Endothelial cell (in vitro differentiated cells): ENCODE measurements at regions not wholly inside any gene's neighbourhood (a gene's known extent, or its start where the extent isn't known, plus 50 kb on each side); places are given as distances from the start of the nearest gene placed in this dataset.

Source experiments
- DNase-seq: peaks from one replicate; pipeline ENCODE4 v3.0.0; 2021; ENCODE audit warnings: low spot score
- H3K27ac Mint-ChIP-seq: one replicate; pipeline ENCODE4 v1.8.0; 2021; ENCODE audit warnings: mixed read lengths, inconsistent platforms; ENCODE audit not compliant: unreplicated experiment
- H3K27me3 Mint-ChIP-seq: one replicate; pipeline ENCODE4 v1.8.0; 2021; ENCODE audit warnings: mild to moderate bottlenecking, moderate library complexity, mixed read lengths, inconsistent platforms; ENCODE audit not compliant: unreplicated experiment
- H3K36me3 Mint-ChIP-seq: one replicate; pipeline ENCODE4 v1.8.0; 2021; ENCODE audit warnings: mild to moderate bottlenecking, low read depth, mixed read lengths, inconsistent platforms; ENCODE audit not compliant: unreplicated experiment
- H3K4me1 Mint-ChIP-seq: one replicate; pipeline ENCODE4 v1.8.0; 2021; ENCODE audit warnings: mild to moderate bottlenecking, mixed read lengths, inconsistent platforms; ENCODE audit not compliant: unreplicated experiment
- H3K4me3 Mint-ChIP-seq: one replicate; pipeline ENCODE4 v1.8.0; 2021; ENCODE audit warnings: mild to moderate bottlenecking, mixed read lengths, inconsistent platforms; ENCODE audit not compliant: unreplicated experiment
- H3K9me3 Mint-ChIP-seq: one replicate; pipeline ENCODE4 v1.8.0; 2021; ENCODE audit warnings: mixed read lengths, inconsistent platforms; ENCODE audit not compliant: unreplicated experiment
- TF ChIP-seq, protein P1 (sequence below): fragments of 200-600 bp; sonication (generic); IDR thresholded peaks from one replicate; pipeline ENCODE4 v1.5.0; 2021; ENCODE audit warnings: antibody characterized with exemption; ENCODE audit not compliant: unreplicated experiment

DNA sequence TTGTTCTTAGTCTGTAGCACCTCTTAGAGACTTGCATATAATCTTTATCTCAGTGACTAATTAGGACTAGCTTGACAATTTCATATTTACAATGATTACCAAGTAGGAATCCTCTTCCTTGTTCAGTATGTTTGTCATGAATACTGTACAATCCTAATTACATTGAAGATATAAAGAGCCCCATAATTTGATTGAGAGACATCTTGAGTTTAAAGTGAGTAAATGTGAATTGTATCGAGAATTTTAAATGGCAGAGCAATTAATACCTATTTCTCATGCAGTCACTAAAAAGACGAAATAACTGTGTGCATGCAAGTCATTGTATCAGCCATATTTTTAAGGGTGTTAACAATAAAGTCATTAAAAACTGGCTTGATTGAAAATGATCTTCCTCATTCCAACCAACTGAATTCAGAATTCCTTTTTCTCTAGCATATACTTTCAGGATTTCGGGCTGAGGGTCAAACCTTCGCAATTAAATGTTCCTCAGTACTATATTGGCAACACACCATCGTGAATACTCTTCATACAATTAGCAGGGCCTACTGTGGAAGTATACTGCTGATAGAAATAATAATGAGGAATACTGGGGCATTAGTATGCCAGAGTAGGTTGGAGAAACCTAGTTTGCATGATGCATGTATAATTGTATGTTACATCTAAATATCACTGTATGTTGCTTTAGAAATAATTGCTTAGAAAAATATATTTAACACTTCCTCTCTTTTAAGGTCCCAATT is 284.7 kb upstream of the TMEM161B start:
- H3K4me1 Mint-ChIP-seq: peaks cover 7% of the 10 kb centered on the region
- no peak overlapping the region for H3K4me3 Mint-ChIP-seq
- DNase-seq: no peak
- H3K36me3 Mint-ChIP-seq: no peaks in the 10 kb centered on the region
- TF ChIP-seq, protein P1, sequence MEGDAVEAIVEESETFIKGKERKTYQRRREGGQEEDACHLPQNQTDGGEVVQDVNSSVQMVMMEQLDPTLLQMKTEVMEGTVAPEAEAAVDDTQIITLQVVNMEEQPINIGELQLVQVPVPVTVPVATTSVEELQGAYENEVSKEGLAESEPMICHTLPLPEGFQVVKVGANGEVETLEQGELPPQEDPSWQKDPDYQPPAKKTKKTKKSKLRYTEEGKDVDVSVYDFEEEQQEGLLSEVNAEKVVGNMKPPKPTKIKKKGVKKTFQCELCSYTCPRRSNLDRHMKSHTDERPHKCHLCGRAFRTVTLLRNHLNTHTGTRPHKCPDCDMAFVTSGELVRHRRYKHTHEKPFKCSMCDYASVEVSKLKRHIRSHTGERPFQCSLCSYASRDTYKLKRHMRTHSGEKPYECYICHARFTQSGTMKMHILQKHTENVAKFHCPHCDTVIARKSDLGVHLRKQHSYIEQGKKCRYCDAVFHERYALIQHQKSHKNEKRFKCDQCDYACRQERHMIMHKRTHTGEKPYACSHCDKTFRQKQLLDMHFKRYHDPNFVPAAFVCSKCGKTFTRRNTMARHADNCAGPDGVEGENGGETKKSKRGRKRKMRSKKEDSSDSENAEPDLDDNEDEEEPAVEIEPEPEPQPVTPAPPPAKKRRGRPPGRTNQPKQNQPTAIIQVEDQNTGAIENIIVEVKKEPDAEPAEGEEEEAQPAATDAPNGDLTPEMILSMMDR: no peak
- no peaks in the 10 kb centered on the region for H3K9me3 Mint-ChIP-seq
- no peak overlapping the region for H3K27ac Mint-ChIP-seq
- H3K27me3 Mint-ChIP-seq: no peaks in the 10 kb centered on the region

DNA sequence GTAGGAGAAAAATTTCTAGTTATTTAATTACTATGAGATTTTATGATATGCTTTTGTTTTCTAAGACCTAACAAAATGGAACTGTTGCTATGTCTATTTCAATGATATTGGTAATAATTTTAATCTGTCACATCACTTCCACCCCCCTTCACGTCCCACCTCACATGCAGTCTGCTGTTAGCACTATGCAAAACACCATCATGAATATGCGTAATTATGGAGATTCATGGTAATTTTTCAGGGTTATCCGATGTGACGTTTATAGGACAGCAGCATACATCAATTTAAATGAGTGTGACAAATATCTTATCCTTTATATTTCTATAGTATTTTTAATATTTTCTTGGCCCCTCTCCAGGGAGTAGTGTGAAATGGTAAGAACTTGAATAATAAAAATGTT is 283.8 kb upstream of the TMEM161B start:
- H3K27me3 Mint-ChIP-seq: no peaks in the 10 kb centered on the region
- no peak overlapping the region for H3K27ac Mint-ChIP-seq
- no peak overlapping the region for H3K4me3 Mint-ChIP-seq
- no peak for DNase-seq
- no peaks in the 10 kb centered on the region for H3K9me3 Mint-ChIP-seq
- peaks cover 7% of the 10 kb centered on the region for H3K4me1 Mint-ChIP-seq
- TF ChIP-seq, protein P1: no peak
- H3K36me3 Mint-ChIP-seq: no peaks in the 10 kb centered on the region

DNA sequence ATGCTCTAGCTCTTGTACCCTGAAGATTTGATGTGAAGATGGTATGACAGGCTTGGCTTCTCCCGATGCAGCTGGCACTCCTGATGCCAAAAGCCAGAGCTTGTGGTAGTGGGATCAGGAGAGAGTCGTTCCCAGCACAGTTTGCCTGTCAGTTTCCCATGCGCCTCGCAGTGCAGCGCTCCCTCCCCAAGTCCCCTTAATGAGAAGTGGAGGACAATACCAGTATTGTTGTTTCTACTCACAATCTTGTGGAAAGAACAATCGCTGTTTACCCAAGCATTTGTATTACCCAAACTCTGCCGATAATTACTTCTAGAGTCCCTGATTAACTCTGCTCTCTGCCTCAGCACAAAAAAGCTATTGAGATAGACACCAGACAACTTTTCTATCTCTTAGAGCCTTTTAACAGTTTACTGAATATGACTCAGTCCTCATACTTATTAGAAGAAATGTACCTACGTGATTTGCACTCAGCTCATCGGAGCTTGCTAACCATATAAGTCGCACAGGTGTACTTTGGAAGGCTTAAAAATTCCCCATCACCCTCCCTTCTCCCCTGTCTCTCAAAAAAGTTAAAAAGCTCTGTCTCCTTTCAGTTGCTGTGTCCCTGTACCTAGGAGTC is 283.2 kb upstream of the TMEM161B start:
- TF ChIP-seq, protein P1: no peak
- Mint-ChIP-seq H3K27me3 (no peaks in the 10 kb centered on the region), H3K4me3 (no peak overlapping the region), H3K36me3 (no peaks in the 10 kb centered on the region), H3K27ac (no peak overlapping the region), H3K9me3 (no peaks in the 10 kb centered on the region), H3K4me1 (peaks cover 7% of the 10 kb centered on the region)
- no peak for DNase-seq

DNA sequence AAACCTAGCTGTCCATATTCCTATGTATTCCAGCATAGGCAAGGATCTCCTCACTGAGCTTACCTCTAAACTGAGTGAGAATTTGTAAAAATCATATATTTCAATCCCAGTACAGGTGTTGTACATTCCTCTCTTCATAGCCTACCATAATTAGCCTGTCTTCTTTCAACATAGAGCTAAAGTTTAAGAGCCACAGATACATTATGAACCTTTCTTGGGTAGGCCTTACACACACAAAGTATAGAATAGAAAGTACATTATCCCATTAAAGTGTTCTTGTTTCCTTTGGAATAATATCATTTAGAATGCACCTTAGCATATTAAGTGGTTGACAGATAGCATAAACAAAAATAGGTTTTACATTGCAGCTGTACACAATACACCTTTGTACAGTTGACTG is 282.1 kb upstream of the TMEM161B start:
- TF ChIP-seq, protein P1: no peak
- Mint-ChIP-seq H3K4me1 (peaks cover 6% of the 10 kb centered on the region), H3K36me3 (no peaks in the 10 kb centered on the region), H3K9me3 (no peaks in the 10 kb centered on the region), H3K27ac (no peak overlapping the region), H3K27me3 (no peaks in the 10 kb centered on the region), H3K4me3 (no peak overlapping the region)
- DNase-seq: no peak

DNA sequence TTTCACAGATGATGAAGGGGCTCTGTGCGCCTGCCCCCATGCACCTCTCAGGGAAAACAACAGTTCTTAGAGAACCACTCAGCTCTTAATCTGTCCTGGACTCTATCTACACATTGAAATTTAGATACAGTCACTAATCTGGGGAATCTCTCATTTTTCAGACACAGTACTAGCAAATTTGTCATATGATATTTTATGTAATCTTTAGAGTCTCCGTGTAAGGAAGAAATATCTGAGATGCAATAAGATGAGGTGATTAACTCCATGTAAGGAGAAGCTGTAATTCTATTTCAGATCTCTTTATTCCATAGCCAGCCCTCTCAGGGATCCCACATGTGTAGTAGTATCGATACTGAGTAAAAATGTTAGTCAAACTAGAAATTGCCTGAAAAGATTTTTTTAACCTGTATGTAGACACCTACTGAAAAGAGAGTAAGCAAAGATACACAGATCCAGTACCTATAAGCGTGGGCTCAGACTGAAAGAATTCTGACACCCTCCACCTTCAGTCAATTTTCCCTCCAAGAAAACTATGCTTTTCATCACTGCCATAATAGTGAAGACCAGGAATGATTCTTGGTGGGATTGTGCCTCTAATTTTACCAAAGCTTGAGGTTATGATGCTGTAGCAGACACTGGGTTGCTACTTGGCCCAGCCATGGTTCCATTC is 279.6 kb upstream of the TMEM161B start:
- Mint-ChIP-seq H3K27me3 (no peaks in the 10 kb centered on the region), H3K9me3 (no peaks in the 10 kb centered on the region), H3K4me3 (no peak overlapping the region), H3K36me3 (no peaks in the 10 kb centered on the region), H3K27ac (no peak overlapping the region), H3K4me1 (peaks cover 3% of the 10 kb centered on the region)
- DNase-seq: no peak
- TF ChIP-seq, protein P1: no peak
